Thoracic aorta (tissue), 2 donors: ENCODE measurements at regions not wholly inside any gene's neighbourhood (a gene's known extent, or its start where the extent isn't known, plus 50 kb on each side); places are given as distances from the start of the nearest gene placed in this dataset.

Experiments
- ATAC-seq: fragments of 150-250 bp; one replicate; pipeline ENCODE4 v1.8.0; 2017; ENCODE audit warnings: low read depth; ENCODE audit not compliant: insufficient number of reproducible peaks, low FRiP score
- DNase-seq: peaks from one replicate; pipeline ENCODE4 v3.0.0-alpha.2; 2020; ENCODE audit warnings: low spot score
- H3K27ac ChIP-seq, 2 donors: fragments of 200-600 bp; sonication (generic); 1 replicate in 1 of 2; 2 replicates in 1 of 2; pipeline ENCODE4 v1.5.1; 2016; ENCODE audit warnings: mild to moderate bottlenecking in 2 of 2, moderate library complexity in 2 of 2
- H3K27me3 ChIP-seq: fragments of 200-600 bp; sonication (generic); replicated peaks from 2 replicates; pipeline ENCODE4 v1.6.0; 2016; ENCODE audit warnings: mild to moderate bottlenecking; ENCODE audit not compliant: insufficient read depth
- H3K36me3 ChIP-seq: fragments of 200-600 bp; sonication (generic); one replicate; pipeline ENCODE4 v1.5.1; 2016
- H3K4me1 ChIP-seq, 2 donors: fragments of 200-600 bp; sonication (generic); 1 replicate in 1 of 2; 2 replicates in 1 of 2; pipeline versions ENCODE4 v1.5.1 to v1.6.0; 2016; ENCODE audit warnings: low read depth in 2 of 2, mild to moderate bottlenecking in 1 of 2; ENCODE audit not compliant: control insufficient read depth in 1 of 2
- H3K4me3 ChIP-seq: fragments of 200-600 bp; sonication (generic); 2 replicates; pipeline ENCODE4 v1.5.1; 2016; ENCODE audit warnings: mild to moderate bottlenecking
- H3K9me3 ChIP-seq: fragments of 200-600 bp; sonication (generic); 2 replicates; pipeline ENCODE4 v1.5.1; 2016
- TF ChIP-seq, protein P1 (sequence below): fragments of 200-600 bp; sonication (generic); IDR thresholded peaks from one replicate; pipeline ENCODE4 v1.5.1; 2019; ENCODE audit warnings: antibody characterized with exemption

DNA sequence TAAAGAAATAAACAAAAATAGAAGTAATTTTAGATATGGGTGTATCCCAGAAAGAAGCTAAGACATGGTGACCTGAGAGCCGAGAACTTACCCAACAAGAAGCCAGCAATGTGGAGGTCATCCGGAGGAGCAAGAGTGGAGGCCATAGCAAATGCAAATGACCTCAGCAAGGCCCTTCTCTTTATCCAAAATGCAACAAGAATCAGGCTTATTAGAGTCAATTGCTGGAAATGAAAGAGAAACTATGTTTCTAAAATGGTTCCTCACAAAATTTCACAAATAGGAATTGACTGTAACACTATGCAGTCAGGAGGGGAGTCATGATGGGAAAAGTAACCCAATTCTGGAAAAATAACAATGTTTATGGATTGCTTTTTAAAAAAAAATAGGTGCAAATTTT is 90.4 kb downstream of the TNFAIP3 start:
- Histone ChIP-seq H3K36me3 (no peaks in the 10 kb centered on the region), H3K4me3 (no peak overlapping the region), H3K4me1 (peaks cover 2 to 5% of the 10 kb centered on the region in 2 donors), H3K27ac (no peak overlapping the region), H3K9me3 (peaks cover 2% of the 10 kb centered on the region), H3K27me3 (no peaks in the 10 kb centered on the region)
- DNase-seq (no peak), ATAC-seq (no peak)
- TF ChIP-seq, protein P1, sequence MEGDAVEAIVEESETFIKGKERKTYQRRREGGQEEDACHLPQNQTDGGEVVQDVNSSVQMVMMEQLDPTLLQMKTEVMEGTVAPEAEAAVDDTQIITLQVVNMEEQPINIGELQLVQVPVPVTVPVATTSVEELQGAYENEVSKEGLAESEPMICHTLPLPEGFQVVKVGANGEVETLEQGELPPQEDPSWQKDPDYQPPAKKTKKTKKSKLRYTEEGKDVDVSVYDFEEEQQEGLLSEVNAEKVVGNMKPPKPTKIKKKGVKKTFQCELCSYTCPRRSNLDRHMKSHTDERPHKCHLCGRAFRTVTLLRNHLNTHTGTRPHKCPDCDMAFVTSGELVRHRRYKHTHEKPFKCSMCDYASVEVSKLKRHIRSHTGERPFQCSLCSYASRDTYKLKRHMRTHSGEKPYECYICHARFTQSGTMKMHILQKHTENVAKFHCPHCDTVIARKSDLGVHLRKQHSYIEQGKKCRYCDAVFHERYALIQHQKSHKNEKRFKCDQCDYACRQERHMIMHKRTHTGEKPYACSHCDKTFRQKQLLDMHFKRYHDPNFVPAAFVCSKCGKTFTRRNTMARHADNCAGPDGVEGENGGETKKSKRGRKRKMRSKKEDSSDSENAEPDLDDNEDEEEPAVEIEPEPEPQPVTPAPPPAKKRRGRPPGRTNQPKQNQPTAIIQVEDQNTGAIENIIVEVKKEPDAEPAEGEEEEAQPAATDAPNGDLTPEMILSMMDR = no peak

DNA sequence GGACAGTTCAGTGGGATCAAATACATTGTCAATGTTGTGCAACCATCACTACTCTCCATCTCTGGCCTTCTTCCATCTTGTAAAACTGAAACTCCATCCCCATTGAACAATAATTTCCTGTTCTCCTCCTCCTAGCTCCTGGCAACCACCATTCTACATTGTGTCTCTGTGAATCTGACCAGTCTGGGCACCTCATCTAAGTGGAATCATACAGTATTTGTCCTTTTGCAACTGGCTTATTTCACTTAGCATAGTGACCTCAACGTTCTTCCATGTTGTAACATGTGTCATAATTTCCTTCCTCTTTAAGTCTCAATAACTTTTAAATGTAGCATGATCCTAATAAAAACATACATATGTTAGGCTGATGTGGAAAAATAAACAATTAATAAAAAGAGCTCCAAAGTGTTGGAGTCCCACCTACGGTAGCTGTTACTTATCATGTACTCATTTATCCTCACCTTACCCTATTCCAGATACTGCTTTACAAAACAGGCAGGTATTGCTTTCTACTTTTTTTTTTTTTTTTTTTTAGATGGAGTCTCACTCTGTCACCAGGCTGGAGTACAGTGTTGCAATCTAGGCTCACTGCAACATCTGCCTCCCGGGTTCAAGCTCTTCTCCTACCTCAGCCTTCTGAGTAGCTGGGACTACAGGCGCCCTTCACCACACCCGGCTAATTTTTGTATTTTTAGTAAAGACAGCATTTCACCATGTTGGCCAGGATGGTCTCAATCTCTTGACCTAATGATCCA is 91.9 kb downstream of the TNFAIP3 start:
- ATAC-seq = no peak
- H3K27me3 ChIP-seq = no peaks in the 10 kb centered on the region
- TF ChIP-seq, protein P1 = no peak

DNA sequence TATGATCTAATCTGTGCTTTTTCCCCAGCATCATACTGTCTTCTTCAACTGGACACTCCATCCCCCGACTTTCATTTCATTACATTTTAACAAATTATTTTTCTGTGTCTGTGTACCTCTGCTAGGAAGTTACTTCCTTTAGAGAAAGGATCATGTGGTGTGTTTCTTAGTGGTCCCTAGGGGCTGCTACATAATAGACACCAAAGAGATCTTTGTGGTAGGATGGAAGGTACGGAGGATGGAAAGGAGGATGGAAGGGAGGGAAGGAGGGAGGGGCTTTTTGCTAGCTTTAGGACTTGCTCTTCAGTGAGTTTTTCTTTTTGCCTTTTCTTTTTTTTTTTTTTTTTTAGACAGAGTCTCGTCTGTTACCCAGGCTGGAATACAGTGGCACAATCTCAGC is 95.7 kb downstream of the TNFAIP3 start:
- Histone ChIP-seq H3K27ac (no peak overlapping the region), H3K4me1 (peaks cover 0 to 5% of the 10 kb centered on the region in 2 donors), H3K9me3 (peaks cover 2% of the 10 kb centered on the region), H3K4me3 (no peak overlapping the region), H3K27me3 (no peaks in the 10 kb centered on the region), H3K36me3 (no peaks in the 10 kb centered on the region)
- TF ChIP-seq, protein P1 = no peak
- ATAC-seq (no peak), DNase-seq (no peak)

More for the DNA sequence above, 91.9 kb downstream of the TNFAIP3 start:
- Histone ChIP-seq H3K4me3 (no peak overlapping the region), H3K4me1 (peaks cover 2 to 5% of the 10 kb centered on the region in 2 donors), H3K36me3 (no peaks in the 10 kb centered on the region), H3K27ac (no peak overlapping the region), H3K9me3 (peaks cover 2% of the 10 kb centered on the region)
- DNase-seq = no peak

DNA sequence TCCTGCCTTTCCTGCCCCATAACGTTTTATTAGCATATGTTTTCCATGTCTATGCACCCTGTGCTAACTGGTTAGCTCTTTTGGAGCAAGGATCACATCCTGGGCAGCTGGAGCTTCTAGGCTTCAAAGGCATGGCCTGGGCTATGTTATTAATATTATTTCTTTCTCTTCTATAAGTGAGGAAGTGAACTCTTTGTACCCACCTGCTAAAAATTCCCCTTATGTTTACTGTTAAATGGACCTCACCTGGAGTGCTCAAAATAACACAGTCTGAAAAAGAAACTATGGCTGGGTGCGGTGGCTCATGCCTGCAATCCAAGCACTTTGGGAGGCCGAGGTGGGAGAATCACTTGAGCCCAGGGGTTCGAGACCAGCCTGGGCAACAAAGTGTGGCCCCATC is 97.8 kb downstream of the TNFAIP3 start:
- ATAC-seq = no peak
- H3K27ac ChIP-seq = no peak overlapping the region
- no peaks in the 10 kb centered on the region for H3K27me3 ChIP-seq
- TF ChIP-seq, protein P1 = no peak
- DNase-seq = no peak
- no peak overlapping the region for H3K4me3 ChIP-seq
- peaks cover 0 to 5% of the 10 kb centered on the region in 2 donors for H3K4me1 ChIP-seq
- peaks cover 2% of the 10 kb centered on the region for H3K9me3 ChIP-seq
- H3K36me3 ChIP-seq = no peaks in the 10 kb centered on the region

DNA sequence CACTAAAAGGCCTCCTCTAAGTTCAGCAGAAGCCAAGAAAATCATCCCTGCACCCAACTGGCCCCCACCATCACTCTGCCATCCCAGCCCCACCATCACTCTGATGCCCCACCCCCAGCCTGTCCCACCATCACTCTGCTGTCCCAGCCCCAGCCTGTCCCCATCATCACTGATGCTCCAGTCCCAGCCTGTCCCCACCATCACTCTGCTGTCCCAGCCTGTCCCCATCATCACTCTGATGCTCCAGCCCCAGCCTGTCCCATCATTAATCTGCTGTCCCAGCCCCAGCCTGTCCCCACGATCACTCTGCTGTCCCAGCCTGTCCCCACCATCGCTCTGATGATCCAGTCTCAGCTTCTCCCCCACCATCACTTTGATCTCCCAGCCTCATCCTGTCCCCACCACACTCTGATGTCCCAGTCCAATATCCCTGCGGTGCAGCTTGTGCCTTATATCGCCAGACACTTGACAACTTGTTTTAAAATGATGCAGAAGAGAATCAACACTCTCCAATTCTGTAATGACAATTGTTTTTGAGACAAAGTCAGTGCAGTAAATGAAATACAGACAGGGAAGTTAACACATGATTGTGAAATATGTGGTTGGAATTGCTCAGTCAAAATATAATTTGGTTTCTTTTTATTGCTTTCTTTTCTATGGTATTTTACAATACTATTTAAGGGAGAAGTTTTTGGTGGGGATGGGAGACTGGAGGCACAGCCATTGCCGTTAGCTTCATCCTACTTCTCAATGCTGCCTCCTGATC is 100.8 kb downstream of the TNFAIP3 start:
- TF ChIP-seq, protein P1 = no peak
- DNase-seq (no peak), ATAC-seq (no peak)
- no peaks in the 10 kb centered on the region for H3K9me3 ChIP-seq
- H3K36me3 ChIP-seq = no peaks in the 10 kb centered on the region
- no peaks in the 10 kb centered on the region for H3K27me3 ChIP-seq
- no peaks in the 10 kb centered on the region for H3K4me1 ChIP-seq
- H3K27ac ChIP-seq = no peak overlapping the region
- H3K4me3 ChIP-seq = no peak overlapping the region
